ENCODE measurements at regions not wholly inside any gene's neighbourhood (a gene's known extent, or its start where the extent isn't known, plus 50 kb on each side); places are given as distances from the start of the nearest gene placed in this dataset.

DNA sequence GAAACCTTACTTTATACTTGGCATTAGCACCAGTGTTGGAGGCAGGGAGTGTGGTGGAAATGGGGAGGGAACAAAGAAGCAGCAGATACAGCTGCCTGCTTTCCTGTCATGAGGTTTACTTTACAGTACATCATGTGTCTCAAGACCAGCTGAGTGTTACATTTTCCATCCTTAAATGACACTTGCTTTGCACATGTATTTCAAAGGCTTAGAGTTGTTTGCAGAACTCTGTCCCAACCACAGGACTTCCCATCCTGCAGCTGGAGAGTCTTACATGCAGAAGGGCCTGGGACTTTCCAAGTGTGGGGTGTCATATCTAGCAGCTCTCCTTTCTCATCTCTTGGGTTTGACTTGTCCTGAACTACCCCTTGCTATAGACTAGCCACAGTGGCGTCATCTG, 395.9 kb downstream of the DHX35 start:
- Histone ChIP-seq H3K9me3 (ENCODE audit: control insufficient read depth in 2 of 2, low read length in 2 of 2) (no peaks in the 10 kb centered on the region), H3K27ac (ENCODE audit: low read length) (no peak overlapping the region), H3K9ac (ENCODE audit: low read length in 2 of 2) (no peak overlapping the region), H3K4me3 (ENCODE audit: low read length in 2 of 2) (no peak overlapping the region), H3K4me1 (ENCODE audit: control insufficient read depth, insufficient read depth, low read length) (no peaks in the 10 kb centered on the region), H3K36me3 (ENCODE audit: control insufficient read depth in 2 of 2, insufficient read depth in 2 of 2, low read length in 2 of 2) (no peaks in the 10 kb centered on the region), H3K27me3 (ENCODE audit: control insufficient read depth in 1 of 2, insufficient read depth in 2 of 2, low read length in 2 of 2) (no peaks in the 10 kb centered on the region)

DNA sequence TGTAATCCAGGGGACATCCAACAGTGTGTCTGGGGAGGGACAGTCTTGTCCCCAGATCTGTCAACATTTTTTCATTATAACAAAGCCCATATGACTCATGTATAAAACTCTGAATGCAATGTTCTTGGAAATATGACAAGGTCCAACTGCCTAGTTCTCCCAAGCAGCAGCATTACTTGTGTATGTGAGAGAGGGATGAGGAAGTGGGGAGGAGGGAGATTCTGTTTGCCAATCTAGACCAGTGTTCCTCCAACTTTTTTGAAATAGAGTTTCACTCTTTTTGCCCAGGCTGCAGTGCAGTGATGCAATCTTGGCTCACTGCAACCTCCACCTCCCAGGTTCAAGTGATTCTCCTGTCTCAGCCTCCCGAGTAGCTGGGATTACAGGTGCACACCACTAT, 394.8 kb downstream of the DHX35 start:
- H3K27ac ChIP-seq (ENCODE audit: low read length) = no peak overlapping the region
- H3K27me3 ChIP-seq (ENCODE audit: control insufficient read depth in 1 of 2, insufficient read depth in 2 of 2, low read length in 2 of 2) = no peaks in the 10 kb centered on the region
- no peaks in the 10 kb centered on the region for H3K4me1 ChIP-seq (ENCODE audit: control insufficient read depth, insufficient read depth, low read length)
- no peaks in the 10 kb centered on the region for H3K9me3 ChIP-seq (ENCODE audit: control insufficient read depth in 2 of 2, low read length in 2 of 2)
- H3K4me3 ChIP-seq (ENCODE audit: low read length in 2 of 2) = no peak overlapping the region
- H3K9ac ChIP-seq (ENCODE audit: low read length in 2 of 2) = no peak overlapping the region
- no peaks in the 10 kb centered on the region for H3K36me3 ChIP-seq (ENCODE audit: control insufficient read depth in 2 of 2, insufficient read depth in 2 of 2, low read length in 2 of 2)

DNA sequence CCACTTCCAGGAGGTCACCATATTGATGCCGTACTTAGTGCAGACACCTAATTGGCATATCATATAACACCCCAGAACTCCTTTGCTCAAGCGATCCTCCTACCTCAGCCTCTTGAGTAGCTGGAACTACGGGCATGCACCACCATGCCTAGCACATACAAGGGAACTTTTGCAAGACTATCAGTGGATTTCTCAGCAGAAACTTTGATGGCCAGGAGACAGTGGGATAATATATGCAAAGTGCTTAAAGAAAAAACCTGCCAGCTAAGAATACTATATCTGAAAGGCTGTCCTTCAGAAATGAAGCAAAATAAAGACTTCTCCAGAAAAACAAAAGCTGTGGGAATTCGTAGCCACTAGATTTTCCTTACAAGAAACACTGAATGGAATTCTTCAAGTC, 387.1 kb downstream of the DHX35 start:
- Histone ChIP-seq H3K27me3 (ENCODE audit: control insufficient read depth in 1 of 2, insufficient read depth in 2 of 2, low read length in 2 of 2) (no peaks in the 10 kb centered on the region), H3K36me3 (ENCODE audit: control insufficient read depth in 2 of 2, insufficient read depth in 2 of 2, low read length in 2 of 2) (no peaks in the 10 kb centered on the region), H3K27ac (ENCODE audit: low read length) (no peak overlapping the region), H3K9me3 (ENCODE audit: control insufficient read depth in 2 of 2, low read length in 2 of 2) (peaks cover 5 to 12% of the 10 kb centered on the region in 2 donors), H3K9ac (ENCODE audit: low read length in 2 of 2) (no peak overlapping the region), H3K4me3 (ENCODE audit: low read length in 2 of 2) (no peak overlapping the region), H3K4me1 (ENCODE audit: control insufficient read depth, insufficient read depth, low read length) (no peaks in the 10 kb centered on the region)

DNA sequence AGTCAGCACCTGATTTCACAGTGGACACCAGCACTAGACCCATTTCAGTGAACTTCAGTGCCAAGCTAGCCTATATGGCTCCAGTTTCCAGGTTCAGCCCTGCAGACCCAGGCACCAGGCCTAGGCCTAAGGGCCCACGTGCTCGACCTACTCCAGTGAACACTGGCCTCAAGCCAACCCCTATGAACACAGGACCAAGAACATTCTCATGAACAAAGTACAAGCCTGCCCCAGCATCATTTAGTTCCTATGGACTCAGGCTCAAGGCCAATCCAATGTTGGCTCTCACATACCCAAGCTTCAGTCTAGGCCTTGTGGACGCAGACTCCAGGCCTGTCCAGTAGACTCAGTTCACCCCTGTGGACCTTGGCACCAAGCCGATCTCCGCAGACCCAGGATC, 385.5 kb downstream of the DHX35 start:
- Histone ChIP-seq H3K9ac (ENCODE audit: low read length in 2 of 2) (no peak overlapping the region), H3K4me3 (ENCODE audit: low read length in 2 of 2) (no peak overlapping the region), H3K36me3 (ENCODE audit: control insufficient read depth in 2 of 2, insufficient read depth in 2 of 2, low read length in 2 of 2) (no peaks in the 10 kb centered on the region), H3K4me1 (ENCODE audit: control insufficient read depth, insufficient read depth, low read length) (no peaks in the 10 kb centered on the region), H3K27me3 (ENCODE audit: control insufficient read depth in 1 of 2, insufficient read depth in 2 of 2, low read length in 2 of 2) (no peaks in the 10 kb centered on the region), H3K27ac (ENCODE audit: low read length) (no peak overlapping the region), H3K9me3 (ENCODE audit: control insufficient read depth in 2 of 2, low read length in 2 of 2) (peaks cover 5 to 12% of the 10 kb centered on the region in 2 donors)

DNA sequence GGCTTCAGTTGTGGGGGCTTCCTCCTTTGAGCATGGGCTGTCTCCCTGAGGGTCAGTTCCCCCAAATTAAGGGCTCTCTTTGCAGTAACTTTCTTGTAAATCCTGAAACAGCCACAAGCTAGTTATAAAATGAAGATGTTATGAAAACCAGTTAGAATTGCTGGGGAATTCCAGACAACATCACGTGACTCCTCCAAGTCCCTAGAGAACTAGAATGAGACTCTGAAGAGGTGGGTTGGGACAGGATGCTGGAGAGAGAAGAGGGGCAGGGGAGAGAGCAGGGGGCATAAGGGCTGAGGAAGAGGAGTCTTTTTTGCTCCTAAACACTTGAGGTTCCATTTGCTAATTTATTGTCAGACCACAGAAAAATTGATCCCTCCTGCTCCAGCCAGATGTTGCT, 380.3 kb downstream of the DHX35 start:
- Histone ChIP-seq H3K36me3 (ENCODE audit: control insufficient read depth in 2 of 2, insufficient read depth in 2 of 2, low read length in 2 of 2) (no peaks in the 10 kb centered on the region), H3K4me3 (ENCODE audit: low read length in 2 of 2) (no peak overlapping the region), H3K4me1 (ENCODE audit: control insufficient read depth, insufficient read depth, low read length) (no peaks in the 10 kb centered on the region), H3K9ac (ENCODE audit: low read length in 2 of 2) (no peak overlapping the region), H3K9me3 (ENCODE audit: control insufficient read depth in 2 of 2, low read length in 2 of 2) (peaks cover 0 to 2% of the 10 kb centered on the region in 2 donors), H3K27me3 (ENCODE audit: control insufficient read depth in 1 of 2, insufficient read depth in 2 of 2, low read length in 2 of 2) (no peaks in the 10 kb centered on the region), H3K27ac (ENCODE audit: low read length) (no peak overlapping the region)

DNA sequence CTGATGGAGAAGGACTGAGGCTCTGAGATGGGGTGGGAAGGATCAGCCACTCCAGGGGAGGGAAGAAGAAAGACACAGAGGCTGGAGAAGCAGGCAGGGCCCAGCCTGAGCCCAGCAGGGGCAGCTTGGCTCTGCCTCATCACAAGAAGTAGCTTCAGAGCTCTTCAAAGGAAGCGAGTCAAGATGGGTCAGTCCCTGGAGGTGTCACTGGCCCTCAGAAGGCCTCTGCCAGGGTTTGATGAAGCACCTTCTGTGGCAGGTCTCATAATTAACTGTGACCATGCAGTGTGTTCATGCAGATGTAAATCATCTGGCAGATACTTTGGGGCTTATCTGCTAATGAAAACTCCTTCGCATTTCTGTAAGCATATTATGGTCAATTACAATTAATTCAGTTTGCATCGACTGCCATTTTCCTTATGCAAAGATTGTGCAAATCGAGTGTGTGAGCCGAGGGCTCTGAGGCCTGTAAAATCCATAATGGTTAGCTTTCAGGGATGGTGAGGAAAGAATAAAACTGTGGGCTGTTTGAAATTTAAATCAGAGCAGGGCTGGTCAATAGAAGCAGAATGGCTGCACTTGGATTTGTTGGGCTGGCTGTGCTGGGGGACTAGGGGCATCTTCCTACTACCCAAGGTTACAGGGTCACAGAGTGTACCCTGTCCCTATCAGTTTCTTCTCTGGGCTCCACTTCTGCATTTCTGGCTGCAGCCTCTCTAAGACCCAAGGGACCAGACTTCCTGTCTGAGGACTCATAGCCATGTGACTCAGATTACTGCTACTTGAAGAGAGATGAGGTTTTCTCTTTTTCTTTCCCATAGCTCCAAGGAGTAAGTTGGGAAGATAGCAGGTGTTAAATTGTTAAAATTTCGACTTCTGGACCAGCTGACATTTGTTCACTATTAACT, 376.6 kb downstream of the DHX35 start:
- H3K9ac ChIP-seq (ENCODE audit: low read length in 2 of 2) = no peak overlapping the region
- no peaks in the 10 kb centered on the region for H3K4me1 ChIP-seq (ENCODE audit: control insufficient read depth, insufficient read depth, low read length)
- H3K27me3 ChIP-seq (ENCODE audit: control insufficient read depth in 1 of 2, insufficient read depth in 2 of 2, low read length in 2 of 2) = no peaks in the 10 kb centered on the region
- H3K27ac ChIP-seq (ENCODE audit: low read length) = no peak overlapping the region
- no peak overlapping the region for H3K4me3 ChIP-seq (ENCODE audit: low read length in 2 of 2)
- no peaks in the 10 kb centered on the region for H3K36me3 ChIP-seq (ENCODE audit: control insufficient read depth in 2 of 2, insufficient read depth in 2 of 2, low read length in 2 of 2)
- H3K9me3 ChIP-seq (ENCODE audit: control insufficient read depth in 2 of 2, low read length in 2 of 2) = no peaks in the 10 kb centered on the region

DNA sequence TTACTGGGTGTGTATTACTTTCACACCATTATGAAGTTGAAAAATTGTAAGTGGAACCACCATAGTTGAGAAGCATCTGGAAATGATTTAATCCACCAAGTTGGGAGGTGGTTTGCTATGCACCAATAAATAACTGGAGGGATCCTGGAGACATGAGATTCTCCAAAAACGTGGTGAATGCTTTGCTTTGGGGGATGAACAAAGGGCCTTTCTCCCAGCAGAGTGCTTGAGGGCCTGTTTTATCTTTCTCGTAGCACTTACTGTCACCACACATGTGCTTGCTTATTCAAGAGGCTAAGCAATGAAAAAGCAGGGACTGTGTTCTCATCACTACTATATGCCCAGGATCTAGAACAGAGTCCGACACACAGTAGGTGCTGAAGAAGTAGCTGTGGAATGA, 371.1 kb downstream of the DHX35 start:
- no peaks in the 10 kb centered on the region for H3K9me3 ChIP-seq (ENCODE audit: control insufficient read depth in 2 of 2, low read length in 2 of 2)
- H3K9ac ChIP-seq (ENCODE audit: low read length in 2 of 2) = no peak overlapping the region
- H3K27me3 ChIP-seq (ENCODE audit: control insufficient read depth in 1 of 2, insufficient read depth in 2 of 2, low read length in 2 of 2) = no peaks in the 10 kb centered on the region
- no peaks in the 10 kb centered on the region for H3K36me3 ChIP-seq (ENCODE audit: control insufficient read depth in 2 of 2, insufficient read depth in 2 of 2, low read length in 2 of 2)
- no peak overlapping the region for H3K4me3 ChIP-seq (ENCODE audit: low read length in 2 of 2)
- no peaks in the 10 kb centered on the region for H3K4me1 ChIP-seq (ENCODE audit: control insufficient read depth, insufficient read depth, low read length)
- no peak overlapping the region for H3K27ac ChIP-seq (ENCODE audit: low read length)

DNA sequence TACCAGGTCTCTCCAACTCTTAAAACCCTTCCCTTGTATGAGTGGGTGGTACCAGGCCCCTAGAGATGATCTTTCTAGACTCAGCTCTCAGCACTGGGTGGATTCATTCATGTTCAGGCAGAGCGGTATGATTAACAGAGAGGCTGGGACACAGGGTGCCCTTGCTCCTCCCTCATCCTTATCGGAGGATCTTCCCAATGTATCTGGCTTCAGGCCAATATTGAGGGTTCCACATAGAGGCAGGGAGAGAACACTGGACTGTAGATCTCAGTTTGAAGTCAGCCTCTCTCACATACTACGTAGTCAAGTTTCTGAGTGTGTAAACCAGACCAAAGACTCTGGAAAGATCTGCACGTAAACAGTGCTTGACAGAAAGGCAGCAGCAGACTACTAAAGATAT, 366.2 kb downstream of the DHX35 start:
- no peaks in the 10 kb centered on the region for H3K9me3 ChIP-seq (ENCODE audit: control insufficient read depth in 2 of 2, low read length in 2 of 2)
- H3K4me3 ChIP-seq (ENCODE audit: low read length in 2 of 2) = no peak overlapping the region
- no peaks in the 10 kb centered on the region for H3K4me1 ChIP-seq (ENCODE audit: control insufficient read depth, insufficient read depth, low read length)
- peaks cover 0 to 2% of the 10 kb centered on the region in 2 donors for H3K27me3 ChIP-seq (ENCODE audit: control insufficient read depth in 1 of 2, insufficient read depth in 2 of 2, low read length in 2 of 2)
- no peaks in the 10 kb centered on the region for H3K36me3 ChIP-seq (ENCODE audit: control insufficient read depth in 2 of 2, insufficient read depth in 2 of 2, low read length in 2 of 2)
- no peak overlapping the region for H3K27ac ChIP-seq (ENCODE audit: low read length)
- H3K9ac ChIP-seq (ENCODE audit: low read length in 2 of 2) = no peak overlapping the region

DNA sequence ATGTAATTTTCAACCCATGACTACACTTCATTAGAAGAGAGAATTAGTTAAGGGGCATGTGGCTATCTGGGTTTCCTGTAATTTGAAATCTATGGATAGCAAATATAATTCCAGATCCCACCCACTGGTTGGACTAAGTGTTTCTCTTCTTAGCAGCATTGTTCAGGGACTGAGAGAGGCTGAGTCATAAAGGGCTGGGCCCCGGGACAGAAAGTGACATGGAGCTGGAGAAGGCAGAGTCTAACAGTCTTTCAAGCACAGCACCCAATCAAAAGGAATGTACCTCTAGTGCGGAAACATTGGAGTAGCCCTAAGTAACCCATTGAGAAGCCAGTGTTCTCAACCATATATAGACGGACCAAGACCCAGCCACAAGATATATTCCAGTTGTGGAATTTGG, 363.9 kb downstream of the DHX35 start:
- Histone ChIP-seq H3K4me1 (ENCODE audit: control insufficient read depth, insufficient read depth, low read length) (no peaks in the 10 kb centered on the region), H3K36me3 (ENCODE audit: control insufficient read depth in 2 of 2, insufficient read depth in 2 of 2, low read length in 2 of 2) (no peaks in the 10 kb centered on the region), H3K4me3 (ENCODE audit: low read length in 2 of 2) (no peak overlapping the region), H3K9ac (ENCODE audit: low read length in 2 of 2) (no peak overlapping the region), H3K27me3 (ENCODE audit: control insufficient read depth in 1 of 2, insufficient read depth in 2 of 2, low read length in 2 of 2) (peaks cover 0 to 2% of the 10 kb centered on the region in 2 donors), H3K9me3 (ENCODE audit: control insufficient read depth in 2 of 2, low read length in 2 of 2) (no peaks in the 10 kb centered on the region), H3K27ac (ENCODE audit: low read length) (no peak overlapping the region)

DNA sequence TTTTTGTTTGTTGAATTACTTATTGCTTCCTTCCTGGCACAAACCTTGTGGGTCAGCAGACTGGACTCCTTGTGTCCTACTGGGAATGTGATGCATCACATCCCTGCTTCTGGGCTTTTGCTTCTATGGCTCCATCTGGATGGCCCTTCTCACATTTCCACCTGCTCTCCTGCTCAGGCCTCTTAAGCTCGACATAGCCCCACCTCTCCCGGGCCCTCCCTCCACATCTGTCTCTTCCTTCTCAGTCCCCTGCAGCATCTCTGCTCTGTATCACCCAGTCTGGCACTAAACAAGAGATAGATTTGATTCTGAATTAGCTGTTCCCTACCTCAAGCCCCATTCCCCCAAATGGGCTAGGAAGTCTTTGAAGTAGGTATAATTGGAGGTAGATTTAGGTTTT, 356.8 kb downstream of the DHX35 start:
- no peaks in the 10 kb centered on the region for H3K9me3 ChIP-seq (ENCODE audit: control insufficient read depth in 2 of 2, low read length in 2 of 2)
- H3K27ac ChIP-seq (ENCODE audit: low read length) = no peak overlapping the region
- H3K4me3 ChIP-seq (ENCODE audit: low read length in 2 of 2) = no peak overlapping the region
- no peak overlapping the region for H3K9ac ChIP-seq (ENCODE audit: low read length in 2 of 2)
- H3K4me1 ChIP-seq (ENCODE audit: control insufficient read depth, insufficient read depth, low read length) = no peaks in the 10 kb centered on the region
- no peaks in the 10 kb centered on the region for H3K36me3 ChIP-seq (ENCODE audit: control insufficient read depth in 2 of 2, insufficient read depth in 2 of 2, low read length in 2 of 2)
- no peaks in the 10 kb centered on the region for H3K27me3 ChIP-seq (ENCODE audit: control insufficient read depth in 1 of 2, insufficient read depth in 2 of 2, low read length in 2 of 2)

DNA sequence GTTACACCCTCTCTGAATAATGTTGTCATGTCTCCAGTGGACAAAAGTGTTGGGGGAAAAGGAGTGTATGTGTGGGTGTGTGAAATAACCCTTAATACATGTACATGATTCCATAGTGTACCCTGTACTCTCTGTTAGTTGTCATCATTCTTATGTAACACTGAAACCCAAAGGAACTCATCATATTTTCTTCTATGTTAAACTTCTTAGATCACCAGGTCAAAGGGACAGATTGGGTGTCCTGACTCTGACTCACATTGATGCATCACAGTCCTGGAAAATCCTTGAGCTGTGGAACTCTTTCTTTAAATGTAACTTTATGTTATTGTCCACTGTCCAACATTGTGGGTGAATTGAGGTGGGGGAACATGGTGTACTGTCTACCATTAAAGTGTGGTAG, 350.5 kb downstream of the DHX35 start:
- Histone ChIP-seq H3K36me3 (ENCODE audit: control insufficient read depth in 2 of 2, insufficient read depth in 2 of 2, low read length in 2 of 2) (no peaks in the 10 kb centered on the region), H3K27me3 (ENCODE audit: control insufficient read depth in 1 of 2, insufficient read depth in 2 of 2, low read length in 2 of 2) (no peaks in the 10 kb centered on the region), H3K9me3 (ENCODE audit: control insufficient read depth in 2 of 2, low read length in 2 of 2) (peaks cover 0 to 4% of the 10 kb centered on the region in 2 donors), H3K27ac (ENCODE audit: low read length) (no peak overlapping the region), H3K4me1 (ENCODE audit: control insufficient read depth, insufficient read depth, low read length) (no peaks in the 10 kb centered on the region), H3K4me3 (ENCODE audit: low read length in 2 of 2) (no peak overlapping the region), H3K9ac (ENCODE audit: low read length in 2 of 2) (no peak overlapping the region)
